NT2/D1 (cell line): ENCODE measurements at regions not wholly inside any gene's neighbourhood (a gene's known extent, or its start where the extent isn't known, plus 50 kb on each side); places are given as distances from the start of the nearest gene placed in this dataset.

Experiments
- SUZ12 ChIP-seq: IDR thresholded peaks from 2 replicates; pipeline ENCODE4 v1.6.1; 2011; ENCODE audit not compliant: insufficient read length, insufficient read depth; ENCODE audit errors: extremely low read depth
- YY1 ChIP-seq: IDR thresholded peaks from 2 replicates; pipeline ENCODE4 v1.6.1; 2011; ENCODE audit not compliant: insufficient read length, insufficient read depth
- ZNF274 ChIP-seq: IDR thresholded peaks from 2 replicates; pipeline ENCODE4 v1.6.1; 2011; ENCODE audit warnings: mild to moderate bottlenecking, low read depth, low read length

DNA sequence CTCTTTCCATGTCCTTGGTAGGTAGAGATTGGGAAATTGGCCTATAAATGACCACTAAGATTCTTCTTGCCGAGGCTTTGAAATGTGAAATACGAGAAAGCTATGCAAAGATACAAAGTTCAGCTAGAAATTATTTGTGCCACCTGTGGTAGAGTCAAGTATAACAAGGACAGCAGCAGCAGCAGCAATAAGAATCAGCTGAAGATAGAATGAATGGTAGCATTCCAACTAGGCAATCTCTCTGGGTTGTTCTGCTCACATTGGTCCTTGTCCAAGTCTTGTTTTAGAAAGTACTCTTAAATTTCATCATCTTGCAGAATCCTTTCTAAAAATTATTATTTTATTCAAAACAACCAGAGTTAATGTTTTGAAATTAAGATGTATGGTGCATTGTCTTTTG, 67.8 kb upstream of the PCDH10 start:
- no peak for TF ChIP-seq SUZ12
- no peak for TF ChIP-seq YY1
- TF ChIP-seq ZNF274, result no peak
